K562 (cell line): ENCODE measurements at regions not wholly inside any gene's neighbourhood (a gene's known extent, or its start where the extent isn't known, plus 50 kb on each side); places are given as distances from the start of the nearest gene placed in this dataset.

ENCODE experiments used
- ATAC-seq: fragments of 200-7000 bp; cut with Tn5 transposase; 3 replicates; pipeline ENCODE4 v1.9.1; 2020; ENCODE audit warnings: moderate library complexity
- BruUV-seq: library from RNA; stranded (reverse); fragments of 400-500 nt; replicated peaks from 2 replicates; lab custom pipeline; 2021; lab: Mats Ljungman, UMichigan
- CTCF ChIA-PET: fragments of 300-600 bp; formaldehyde crosslinking; extraction: SDS; loops from one replicate; lab custom pipeline; 2021; ENCODE audit warnings: low intra/inter-chr PET ratio; lab: Yijun Ruan, JAX
- POLR2A ChIA-PET: fragments of 300-600, 350-650 bp; sonication (Branson Sonifier 250); formaldehyde crosslinking; extraction: SDS; loops from one replicate; lab custom pipeline; 2021; ENCODE audit warnings: antibody characterized with exemption, inconsistent platforms; lab: Yijun Ruan, JAX
- DNase-seq, 4 experiments: peaks; one replicate each; pipeline versions ENCODE4 v3.0.0 to v3.0.0-alpha.2; 2011 to 2018; ENCODE audit warnings: low spot score in 3 of 4, mixed read lengths in 3 of 4; ENCODE audit errors: extremely low read depth in 1 of 4
- FAIRE-seq: peaks from 2 replicates; lab custom pipeline; 2011; peaks lifted over from hg19 to GRCh38; lab: Jason Lieb, UNC
- H2AFZ ChIP-seq: 2 replicates; pipeline ENCODE4 v1.6.0; 2011; ENCODE audit warnings: low read depth, low read length, control low read depth, inconsistent platforms
- H3K27ac ChIP-seq: fragments of 200-600 bp; 3 replicates; pipeline ENCODE4 v1.8.0; 2011; ENCODE audit warnings: low read depth, mild to moderate bottlenecking, control low read depth, inconsistent platforms, low read length, moderate library complexity, mixed read lengths; ENCODE audit errors: extremely low read depth
- H3K27me3 ChIP-seq, 2 experiments: fragments of 300-600 bp in 1 of 2; 2 replicates in 1 of 2; 3 replicates in 1 of 2; pipeline versions ENCODE4 v1.6.0 to v1.8.0; 2011; ENCODE audit warnings: inconsistent platforms in 2 of 2, low read length in 2 of 2, mild to moderate bottlenecking in 1 of 2, mixed read lengths in 1 of 2, moderate library complexity in 1 of 2; ENCODE audit not compliant: control insufficient read depth in 2 of 2, insufficient read depth in 2 of 2
- H3K36me3 ChIP-seq: fragments of 300-600 bp; 3 replicates; pipeline ENCODE4 v1.8.0; 2011; ENCODE audit warnings: mild to moderate bottlenecking, low read length, inconsistent platforms; ENCODE audit not compliant: control insufficient read depth, insufficient read depth
- H3K4me1 ChIP-seq, 2 experiments: fragments of 200-600 bp in 1 of 2; replicated peaks in 1 of 2; 2 replicates in 1 of 2; 3 replicates in 1 of 2; pipeline versions ENCODE4 v1.5.1 to v1.8.0; 2011; ENCODE audit warnings: inconsistent platforms in 2 of 2, low read length in 2 of 2, mild to moderate bottlenecking in 1 of 2, mixed read lengths in 1 of 2, moderate library complexity in 1 of 2; ENCODE audit not compliant: control insufficient read depth in 2 of 2, insufficient read depth in 2 of 2
- H3K4me2 ChIP-seq: 2 replicates; pipeline ENCODE4 v1.6.1; 2011; ENCODE audit warnings: low read length, control low read depth, inconsistent platforms, mixed read lengths; ENCODE audit not compliant: insufficient read depth
- H3K4me3 ChIP-seq: fragments of 200-600 bp; sonication (generic), shearing (Covaris generic); 2 replicates; pipeline ENCODE4 v1.5.1; 2016; ENCODE audit warnings: control low read depth, inconsistent platforms
- H3K79me2 ChIP-seq: fragments of 200-600 bp; 3 replicates; pipeline ENCODE4 v1.8.0; 2011; ENCODE audit warnings: low read length, inconsistent platforms; ENCODE audit not compliant: control insufficient read depth, insufficient read depth
- H3K9ac ChIP-seq, 2 experiments: 2 replicates each; pipeline versions ENCODE4 v1.6.0 to v1.6.1; 2011; ENCODE audit warnings: low read depth in 2 of 2, low read length in 2 of 2, control low read depth in 1 of 2, inconsistent platforms in 1 of 2, mild to moderate bottlenecking in 1 of 2, mixed read lengths in 1 of 2; ENCODE audit not compliant: insufficient read depth in 1 of 2
- H3K9me1 ChIP-seq: one replicate; pipeline ENCODE4 v1.6.0; 2011; ENCODE audit warnings: inconsistent platforms, mild to moderate bottlenecking, low read length, moderate library complexity; ENCODE audit not compliant: control insufficient read depth, insufficient read depth
- H3K9me3 ChIP-seq: replicated peaks from 2 replicates; pipeline ENCODE4 v1.5.1; 2011; ENCODE audit warnings: low read depth, low read length, inconsistent platforms; ENCODE audit not compliant: control insufficient read depth, insufficient read depth
- H4K20me1 ChIP-seq: replicated peaks from 2 replicates; pipeline ENCODE4 v1.6.1; 2011; ENCODE audit warnings: low read length, inconsistent platforms, mixed read lengths; ENCODE audit not compliant: control insufficient read depth, insufficient read depth
- ZKSCAN1 ChIP-seq: fragments of 150-350 bp; IDR thresholded peaks from 2 replicates; pipeline ENCODE4 v1.6.1; 2016; ENCODE audit warnings: low read depth, low read length
- WGBS: fragments of 100-300 bp; shearing (Covaris generic); methylation state at CpG from one replicate; pipeline ENCODE4 v1.1.6; 2016; ENCODE audit warnings: low coverage, mixed read lengths; ENCODE audit not compliant: insufficient coverage; ENCODE audit errors: missing lambda C conversion rate; 5-methylcytosine and 5-hydroxymethylcytosine counted together
- in situ Hi-C: fragments of 300-500 bp; cut with MboI; formaldehyde crosslinking; loops from 4 replicates; pipeline ENCODE4 v1.15.0; 2018; ENCODE audit warnings: inconsistent platforms, mixed read lengths
- intact Hi-C: fragments of 100-400 bp; cut with micrococcal nuclease; formaldehyde crosslinking; loops from 2 replicates; pipeline ENCODE4 v1.14.2; 2022
- TF ChIP-seq, protein P1 (sequence below): sonication (generic); formaldehyde crosslinking; IDR thresholded peaks from 2 replicates; pipeline ENCODE4 v1.8.0; 2022; ENCODE audit warnings: mild to moderate bottlenecking, missing genetic modification reagents
- TF ChIP-seq, protein P2 (sequence below), 2 experiments: fragments of 200-800 bp in 1 of 2; sonication (Bioruptor generic) in 1 of 2; sonication (generic) in 1 of 2; formaldehyde crosslinking in 1 of 2; IDR thresholded peaks in 1 of 2; conservative IDR thresholded peaks in 1 of 2; 2 replicates each; pipeline versions ENCODE4 v1.5.0 to v1.6.1; 2016 to 2020; ENCODE audit warnings: missing compliant biosample characterization in 1 of 2, missing genetic modification characterization in 1 of 2, missing genetic modification reagents in 1 of 2
- TF ChIP-seq, protein P3 (sequence below): conservative IDR thresholded peaks from 2 replicates; pipeline ENCODE4 v1.6.1; 2011; ENCODE audit warnings: low read depth, mild to moderate bottlenecking, low read length; ENCODE audit not compliant: control insufficient read depth

DNA sequence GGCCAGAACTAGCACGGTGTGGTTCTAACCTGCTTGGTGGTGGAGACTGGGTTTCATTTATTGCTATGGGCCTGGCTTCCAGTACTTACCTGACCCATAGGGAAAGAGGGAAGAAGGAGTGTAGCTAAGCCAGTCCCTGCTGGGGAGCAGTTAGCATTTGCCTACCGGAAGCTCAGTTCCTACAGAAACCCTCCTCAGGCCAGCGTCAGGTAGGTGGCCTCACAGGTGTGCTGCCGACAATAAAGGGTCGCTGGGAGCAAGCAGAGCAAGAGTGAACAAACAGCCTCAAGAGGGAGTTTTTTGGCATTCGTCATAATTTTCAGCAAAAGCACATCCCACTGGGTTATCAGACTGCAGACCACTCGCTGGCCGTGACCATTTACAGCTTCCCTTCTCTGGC is 740.6 kb upstream of the TENM3 start (continued):
- TF ChIP-seq, protein P1, sequence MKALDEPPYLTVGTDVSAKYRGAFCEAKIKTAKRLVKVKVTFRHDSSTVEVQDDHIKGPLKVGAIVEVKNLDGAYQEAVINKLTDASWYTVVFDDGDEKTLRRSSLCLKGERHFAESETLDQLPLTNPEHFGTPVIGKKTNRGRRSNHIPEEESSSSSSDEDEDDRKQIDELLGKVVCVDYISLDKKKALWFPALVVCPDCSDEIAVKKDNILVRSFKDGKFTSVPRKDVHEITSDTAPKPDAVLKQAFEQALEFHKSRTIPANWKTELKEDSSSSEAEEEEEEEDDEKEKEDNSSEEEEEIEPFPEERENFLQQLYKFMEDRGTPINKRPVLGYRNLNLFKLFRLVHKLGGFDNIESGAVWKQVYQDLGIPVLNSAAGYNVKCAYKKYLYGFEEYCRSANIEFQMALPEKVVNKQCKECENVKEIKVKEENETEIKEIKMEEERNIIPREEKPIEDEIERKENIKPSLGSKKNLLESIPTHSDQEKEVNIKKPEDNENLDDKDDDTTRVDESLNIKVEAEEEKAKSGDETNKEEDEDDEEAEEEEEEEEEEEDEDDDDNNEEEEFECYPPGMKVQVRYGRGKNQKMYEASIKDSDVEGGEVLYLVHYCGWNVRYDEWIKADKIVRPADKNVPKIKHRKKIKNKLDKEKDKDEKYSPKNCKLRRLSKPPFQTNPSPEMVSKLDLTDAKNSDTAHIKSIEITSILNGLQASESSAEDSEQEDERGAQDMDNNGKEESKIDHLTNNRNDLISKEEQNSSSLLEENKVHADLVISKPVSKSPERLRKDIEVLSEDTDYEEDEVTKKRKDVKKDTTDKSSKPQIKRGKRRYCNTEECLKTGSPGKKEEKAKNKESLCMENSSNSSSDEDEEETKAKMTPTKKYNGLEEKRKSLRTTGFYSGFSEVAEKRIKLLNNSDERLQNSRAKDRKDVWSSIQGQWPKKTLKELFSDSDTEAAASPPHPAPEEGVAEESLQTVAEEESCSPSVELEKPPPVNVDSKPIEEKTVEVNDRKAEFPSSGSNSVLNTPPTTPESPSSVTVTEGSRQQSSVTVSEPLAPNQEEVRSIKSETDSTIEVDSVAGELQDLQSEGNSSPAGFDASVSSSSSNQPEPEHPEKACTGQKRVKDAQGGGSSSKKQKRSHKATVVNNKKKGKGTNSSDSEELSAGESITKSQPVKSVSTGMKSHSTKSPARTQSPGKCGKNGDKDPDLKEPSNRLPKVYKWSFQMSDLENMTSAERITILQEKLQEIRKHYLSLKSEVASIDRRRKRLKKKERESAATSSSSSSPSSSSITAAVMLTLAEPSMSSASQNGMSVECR (CRISPR knock-in tag): no peak
- TF ChIP-seq, protein P2, sequence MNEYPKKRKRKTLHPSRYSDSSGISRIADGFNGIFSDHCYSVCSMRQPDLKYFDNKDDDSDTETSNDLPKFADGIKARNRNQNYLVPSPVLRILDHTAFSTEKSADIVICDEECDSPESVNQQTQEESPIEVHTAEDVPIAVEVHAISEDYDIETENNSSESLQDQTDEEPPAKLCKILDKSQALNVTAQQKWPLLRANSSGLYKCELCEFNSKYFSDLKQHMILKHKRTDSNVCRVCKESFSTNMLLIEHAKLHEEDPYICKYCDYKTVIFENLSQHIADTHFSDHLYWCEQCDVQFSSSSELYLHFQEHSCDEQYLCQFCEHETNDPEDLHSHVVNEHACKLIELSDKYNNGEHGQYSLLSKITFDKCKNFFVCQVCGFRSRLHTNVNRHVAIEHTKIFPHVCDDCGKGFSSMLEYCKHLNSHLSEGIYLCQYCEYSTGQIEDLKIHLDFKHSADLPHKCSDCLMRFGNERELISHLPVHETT (CRISPR knock-in tag; conservative IDR thresholded peaks at IDR 0.05 in 1 of 2, IDR thresholded peaks at IDR 0.05 in 1 of 2): no peak
- TF ChIP-seq ZKSCAN1: no peak

DNA sequence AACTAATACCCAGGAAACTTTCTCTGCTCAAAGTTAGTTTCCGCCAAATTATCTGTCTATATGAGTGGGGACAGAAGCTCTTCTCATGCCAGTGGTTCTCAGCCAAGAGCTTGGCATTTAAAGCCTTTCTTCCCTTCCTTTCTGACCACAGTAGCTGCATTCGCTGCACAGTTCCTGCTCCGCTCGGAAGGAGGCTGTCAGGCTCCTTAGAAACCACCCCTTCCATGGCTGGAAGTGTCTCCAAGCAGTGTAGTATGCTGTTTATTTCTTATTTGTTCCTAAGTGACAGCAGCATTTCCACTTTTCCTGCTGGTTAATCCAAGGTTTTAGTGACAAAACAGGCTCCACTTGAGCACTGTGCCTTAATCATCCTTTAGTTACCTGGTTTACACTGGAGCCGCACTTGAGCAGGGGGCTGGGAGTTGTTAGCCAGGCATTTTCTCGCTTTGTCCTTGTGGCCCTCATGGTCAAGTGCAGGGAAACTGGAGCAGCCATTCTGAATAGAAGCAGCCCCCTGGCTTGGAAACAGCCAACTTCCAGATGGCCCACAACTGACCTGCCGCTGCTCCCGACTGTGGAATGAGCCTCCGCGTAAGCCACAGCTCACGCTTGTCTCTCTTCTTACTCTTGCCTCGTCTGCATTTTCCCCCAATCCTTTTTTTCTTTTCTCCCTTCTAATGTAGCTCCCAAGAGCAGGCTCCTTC is 739.4 kb upstream of the TENM3 start:
- no peaks in the 10 kb centered on the region for H4K20me1 ChIP-seq
- DNase-seq (no peak), ATAC-seq (no peak), FAIRE-seq (no peak)
- no peaks in the 10 kb centered on the region for H3K9me1 ChIP-seq
- no peaks in the 10 kb centered on the region for H3K9me3 ChIP-seq
- TF ChIP-seq, protein P3, sequence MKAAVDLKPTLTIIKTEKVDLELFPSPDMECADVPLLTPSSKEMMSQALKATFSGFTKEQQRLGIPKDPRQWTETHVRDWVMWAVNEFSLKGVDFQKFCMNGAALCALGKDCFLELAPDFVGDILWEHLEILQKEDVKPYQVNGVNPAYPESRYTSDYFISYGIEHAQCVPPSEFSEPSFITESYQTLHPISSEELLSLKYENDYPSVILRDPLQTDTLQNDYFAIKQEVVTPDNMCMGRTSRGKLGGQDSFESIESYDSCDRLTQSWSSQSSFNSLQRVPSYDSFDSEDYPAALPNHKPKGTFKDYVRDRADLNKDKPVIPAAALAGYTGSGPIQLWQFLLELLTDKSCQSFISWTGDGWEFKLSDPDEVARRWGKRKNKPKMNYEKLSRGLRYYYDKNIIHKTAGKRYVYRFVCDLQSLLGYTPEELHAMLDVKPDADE: no peak
- H3K4me1 ChIP-seq: no peaks in the 10 kb centered on the region
- no peaks in the 10 kb centered on the region for H3K27me3 ChIP-seq
- BruUV-seq: no TSS peak
- no peak overlapping the region for H3K9ac ChIP-seq
- ChIA-PET CTCF (no interaction called here), POLR2A (no interaction called here)
- 2% methylated on average over 12 of the region's 12 CpGs for WGBS
- H3K4me3 ChIP-seq: no peak overlapping the region
- H3K36me3 ChIP-seq: no peaks in the 10 kb centered on the region
- no peak overlapping the region for H3K27ac ChIP-seq
- no peak overlapping the region for H2AFZ ChIP-seq
- intact Hi-C loops: no loop called here
- in situ Hi-C loops: no loop called here
- H3K79me2 ChIP-seq: no peaks in the 10 kb centered on the region
- no peak overlapping the region for H3K4me2 ChIP-seq
